ENCODE measurements at regions not wholly inside any gene's neighbourhood (a gene's known extent, or its start where the extent isn't known, plus 50 kb on each side); places are given as distances from the start of the nearest gene placed in this dataset.
"Not testable (repeated sequence)": the region's sequence is repeated elsewhere in the genome, so short reads cannot be mapped to it uniquely, and the experiment has no call there.

DNA sequence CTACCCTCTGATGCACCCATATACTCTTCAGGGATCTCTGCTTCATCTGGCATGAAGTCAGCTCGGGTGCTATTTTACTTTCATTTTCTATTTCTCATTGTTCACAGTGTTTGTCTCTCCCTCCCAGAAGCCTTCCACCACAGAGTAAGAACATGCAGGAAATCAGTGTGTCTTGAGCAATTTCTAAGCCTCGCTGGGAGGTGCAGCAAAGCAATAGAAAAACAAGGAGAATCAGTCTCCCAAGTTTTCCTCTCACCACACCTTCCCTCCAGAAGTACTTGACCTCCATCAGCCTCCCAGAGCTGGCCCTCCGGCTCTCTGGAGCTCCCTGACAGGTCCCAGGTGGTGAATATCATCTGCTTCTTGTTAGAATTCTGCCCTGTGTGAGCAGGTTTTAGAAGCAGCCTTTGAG lies 594.7 kb upstream of the CAMK1G start:
- no peak for DNase-seq (ENCODE audit: low spot score in 2 of 2)
- WGBS: 3% methylated on average over 3 of the region's 3 CpGs
- TF ChIP-seq, protein P1, sequence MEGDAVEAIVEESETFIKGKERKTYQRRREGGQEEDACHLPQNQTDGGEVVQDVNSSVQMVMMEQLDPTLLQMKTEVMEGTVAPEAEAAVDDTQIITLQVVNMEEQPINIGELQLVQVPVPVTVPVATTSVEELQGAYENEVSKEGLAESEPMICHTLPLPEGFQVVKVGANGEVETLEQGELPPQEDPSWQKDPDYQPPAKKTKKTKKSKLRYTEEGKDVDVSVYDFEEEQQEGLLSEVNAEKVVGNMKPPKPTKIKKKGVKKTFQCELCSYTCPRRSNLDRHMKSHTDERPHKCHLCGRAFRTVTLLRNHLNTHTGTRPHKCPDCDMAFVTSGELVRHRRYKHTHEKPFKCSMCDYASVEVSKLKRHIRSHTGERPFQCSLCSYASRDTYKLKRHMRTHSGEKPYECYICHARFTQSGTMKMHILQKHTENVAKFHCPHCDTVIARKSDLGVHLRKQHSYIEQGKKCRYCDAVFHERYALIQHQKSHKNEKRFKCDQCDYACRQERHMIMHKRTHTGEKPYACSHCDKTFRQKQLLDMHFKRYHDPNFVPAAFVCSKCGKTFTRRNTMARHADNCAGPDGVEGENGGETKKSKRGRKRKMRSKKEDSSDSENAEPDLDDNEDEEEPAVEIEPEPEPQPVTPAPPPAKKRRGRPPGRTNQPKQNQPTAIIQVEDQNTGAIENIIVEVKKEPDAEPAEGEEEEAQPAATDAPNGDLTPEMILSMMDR (IDR thresholded peaks at IDR 0.05): no peak
- TF ChIP-seq POLR2AphosphoS5 (IDR thresholded peaks at IDR 0.05): no peak
- no peak for TF ChIP-seq EP300 (IDR thresholded peaks at IDR 0.05)
- TF ChIP-seq POLR2A (IDR thresholded peaks at IDR 0.05): no peak
- Histone ChIP-seq H3K9me3 (no peaks in the 10 kb centered on the region), H3K4me3 (peak overlapping the region; percentile 35), H3K36me3 (no peaks in the 10 kb centered on the region), H3K27ac (no peak overlapping the region), H3K4me1 (peaks cover 5% of the 10 kb centered on the region), H3K27me3 (no peaks in the 10 kb centered on the region)

GRCh38 chr1:208990456-208990855 lies 593.1 kb upstream of the CAMK1G start:
- no peak overlapping the region for H3K27ac ChIP-seq
- H3K27me3 ChIP-seq: no peaks in the 10 kb centered on the region
- H3K36me3 ChIP-seq: no peaks in the 10 kb centered on the region
- TF ChIP-seq POLR2AphosphoS5 (IDR thresholded peaks at IDR 0.05) (no peak), EP300 (IDR thresholded peaks at IDR 0.05) (no peak), POLR2A (IDR thresholded peaks at IDR 0.05) (no peak)
- TF ChIP-seq, protein P1 (IDR thresholded peaks at IDR 0.05): no peak
- H3K4me1 ChIP-seq: peaks cover 5% of the 10 kb centered on the region
- no peak for DNase-seq (ENCODE audit: low spot score in 2 of 2)
- WGBS: 66% methylated on average over 2 of the region's 2 CpGs
- H3K9me3 ChIP-seq: no peaks in the 10 kb centered on the region
- H3K4me3 ChIP-seq: no peak overlapping the region

- H3K9me3 ChIP-seq; H3K36me3 ChIP-seq; H3K4me1 ChIP-seq; H3K27me3 ChIP-seq; DNase-seq (ENCODE audit: low spot score in 2 of 2); H3K4me3 ChIP-seq; H3K27ac ChIP-seq: not testable (repeated sequence)
- 64% methylated on average over 2 of the region's 2 CpGs for WGBS
These were observed 586.5 kb upstream of the CAMK1G start for GRCh38 chr1:208997053-208997452.

GRCh38 chr1:208997726-208998312 lies 585.7 kb upstream of the CAMK1G start:
- H3K27me3 ChIP-seq: no peaks in the 10 kb centered on the region
- TF ChIP-seq EP300 (IDR thresholded peaks at IDR 0.05): no peak
- no peak for TF ChIP-seq POLR2A (IDR thresholded peaks at IDR 0.05)
- TF ChIP-seq, protein P1 (IDR thresholded peaks at IDR 0.05): no peak
- TF ChIP-seq POLR2AphosphoS5 (IDR thresholded peaks at IDR 0.05): no peak
- 79% methylated on average over 2 of the region's 2 CpGs for WGBS
- no peaks in the 10 kb centered on the region for H3K4me1 ChIP-seq
- H3K36me3 ChIP-seq: no peaks in the 10 kb centered on the region
- no peak overlapping the region for H3K27ac ChIP-seq
- no peak for DNase-seq (ENCODE audit: low spot score in 2 of 2)
- H3K9me3 ChIP-seq: no peaks in the 10 kb centered on the region
- no peak overlapping the region for H3K4me3 ChIP-seq

GRCh38 chr1:209008586-209008985 lies 574.9 kb upstream of the CAMK1G start:
- TF ChIP-seq EP300 (IDR thresholded peaks at IDR 0.05): no peak
- TF ChIP-seq, protein P1 (IDR thresholded peaks at IDR 0.05): no peak
- TF ChIP-seq POLR2AphosphoS5 (IDR thresholded peaks at IDR 0.05): no peak
- TF ChIP-seq POLR2A (IDR thresholded peaks at IDR 0.05): no peak
- Histone ChIP-seq H3K27ac (no peak overlapping the region), H3K9me3 (no peaks in the 10 kb centered on the region), H3K27me3 (no peaks in the 10 kb centered on the region), H3K4me3 (no peak overlapping the region), H3K4me1 (no peaks in the 10 kb centered on the region), H3K36me3 (no peaks in the 10 kb centered on the region)
- WGBS: 82% methylated on average over 1 of the region's 1 CpG
- DNase-seq (ENCODE audit: low spot score in 2 of 2): no peak
